ENCODE measurements at regions not wholly inside any gene's neighbourhood (a gene's known extent, or its start where the extent isn't known, plus 50 kb on each side); places are given as distances from the start of the nearest gene placed in this dataset.

DNA sequence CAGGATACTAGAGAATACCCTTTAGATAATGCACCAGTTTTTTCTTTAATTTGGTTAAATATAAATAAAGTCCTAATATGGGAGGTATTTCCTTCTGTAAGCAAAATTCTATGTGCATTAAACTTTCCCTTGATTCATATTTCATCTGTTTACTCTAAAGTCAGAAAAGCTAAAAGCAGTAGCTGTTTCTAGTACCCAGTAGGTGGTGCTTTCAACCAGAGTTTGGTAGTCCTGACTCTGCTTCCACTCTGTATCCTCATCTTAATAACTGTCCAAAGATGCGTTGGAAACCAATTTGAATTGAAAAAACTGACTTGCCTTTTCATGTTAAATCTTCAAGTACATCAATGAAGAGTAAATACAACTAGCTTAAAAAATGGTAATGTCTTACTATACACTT is 1065.2 kb downstream of the JRKL start:
- DNase-seq (ENCODE audit: low read depth): peak; percentile 12
- no peak overlapping the region for H3K4me3 ChIP-seq (ENCODE audit: low read depth, low read length)
- TF ChIP-seq, protein P1, sequence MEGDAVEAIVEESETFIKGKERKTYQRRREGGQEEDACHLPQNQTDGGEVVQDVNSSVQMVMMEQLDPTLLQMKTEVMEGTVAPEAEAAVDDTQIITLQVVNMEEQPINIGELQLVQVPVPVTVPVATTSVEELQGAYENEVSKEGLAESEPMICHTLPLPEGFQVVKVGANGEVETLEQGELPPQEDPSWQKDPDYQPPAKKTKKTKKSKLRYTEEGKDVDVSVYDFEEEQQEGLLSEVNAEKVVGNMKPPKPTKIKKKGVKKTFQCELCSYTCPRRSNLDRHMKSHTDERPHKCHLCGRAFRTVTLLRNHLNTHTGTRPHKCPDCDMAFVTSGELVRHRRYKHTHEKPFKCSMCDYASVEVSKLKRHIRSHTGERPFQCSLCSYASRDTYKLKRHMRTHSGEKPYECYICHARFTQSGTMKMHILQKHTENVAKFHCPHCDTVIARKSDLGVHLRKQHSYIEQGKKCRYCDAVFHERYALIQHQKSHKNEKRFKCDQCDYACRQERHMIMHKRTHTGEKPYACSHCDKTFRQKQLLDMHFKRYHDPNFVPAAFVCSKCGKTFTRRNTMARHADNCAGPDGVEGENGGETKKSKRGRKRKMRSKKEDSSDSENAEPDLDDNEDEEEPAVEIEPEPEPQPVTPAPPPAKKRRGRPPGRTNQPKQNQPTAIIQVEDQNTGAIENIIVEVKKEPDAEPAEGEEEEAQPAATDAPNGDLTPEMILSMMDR (IDR thresholded peaks at IDR 0.05; ENCODE audit: low read depth, low read length): no peak
- TF ChIP-seq POLR2A (IDR thresholded peaks at IDR 0.05; ENCODE audit: extremely low read depth, insufficient read length) (no peak), MYC (IDR thresholded peaks at IDR 0.05; ENCODE audit: low read depth, low read length) (no peak)
- TF ChIP-seq, protein P2, sequence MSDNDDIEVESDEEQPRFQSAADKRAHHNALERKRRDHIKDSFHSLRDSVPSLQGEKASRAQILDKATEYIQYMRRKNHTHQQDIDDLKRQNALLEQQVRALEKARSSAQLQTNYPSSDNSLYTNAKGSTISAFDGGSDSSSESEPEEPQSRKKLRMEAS (IDR thresholded peaks at IDR 0.05; ENCODE audit: low read depth, low read length): no peak

DNA sequence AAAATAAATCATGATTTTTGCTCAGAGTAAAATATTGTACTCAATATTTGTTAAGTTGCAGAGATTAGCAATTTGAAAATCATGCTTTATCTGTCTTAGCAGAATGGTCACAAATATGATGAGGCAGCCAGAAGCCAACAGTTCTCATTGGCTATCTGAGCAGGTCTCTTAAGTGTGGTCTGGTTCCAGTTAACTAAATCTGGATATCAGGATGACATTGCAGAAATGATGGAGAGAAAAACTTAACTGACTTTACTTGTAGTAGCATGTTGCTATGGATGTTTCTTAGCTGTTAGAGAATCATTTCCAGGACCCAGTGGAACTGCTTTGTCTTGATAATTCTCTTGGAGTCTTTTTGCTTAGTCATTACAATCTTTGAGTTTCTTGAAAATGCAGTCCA is 1070.3 kb downstream of the JRKL start:
- TF ChIP-seq, protein P1 (IDR thresholded peaks at IDR 0.05; ENCODE audit: low read depth, low read length): no peak
- TF ChIP-seq, protein P2 (IDR thresholded peaks at IDR 0.05; ENCODE audit: low read depth, low read length): no peak
- TF ChIP-seq MYC (IDR thresholded peaks at IDR 0.05; ENCODE audit: low read depth, low read length) (no peak), POLR2A (IDR thresholded peaks at IDR 0.05; ENCODE audit: extremely low read depth, insufficient read length) (no peak)
- DNase-seq (ENCODE audit: low read depth): no peak

DNA sequence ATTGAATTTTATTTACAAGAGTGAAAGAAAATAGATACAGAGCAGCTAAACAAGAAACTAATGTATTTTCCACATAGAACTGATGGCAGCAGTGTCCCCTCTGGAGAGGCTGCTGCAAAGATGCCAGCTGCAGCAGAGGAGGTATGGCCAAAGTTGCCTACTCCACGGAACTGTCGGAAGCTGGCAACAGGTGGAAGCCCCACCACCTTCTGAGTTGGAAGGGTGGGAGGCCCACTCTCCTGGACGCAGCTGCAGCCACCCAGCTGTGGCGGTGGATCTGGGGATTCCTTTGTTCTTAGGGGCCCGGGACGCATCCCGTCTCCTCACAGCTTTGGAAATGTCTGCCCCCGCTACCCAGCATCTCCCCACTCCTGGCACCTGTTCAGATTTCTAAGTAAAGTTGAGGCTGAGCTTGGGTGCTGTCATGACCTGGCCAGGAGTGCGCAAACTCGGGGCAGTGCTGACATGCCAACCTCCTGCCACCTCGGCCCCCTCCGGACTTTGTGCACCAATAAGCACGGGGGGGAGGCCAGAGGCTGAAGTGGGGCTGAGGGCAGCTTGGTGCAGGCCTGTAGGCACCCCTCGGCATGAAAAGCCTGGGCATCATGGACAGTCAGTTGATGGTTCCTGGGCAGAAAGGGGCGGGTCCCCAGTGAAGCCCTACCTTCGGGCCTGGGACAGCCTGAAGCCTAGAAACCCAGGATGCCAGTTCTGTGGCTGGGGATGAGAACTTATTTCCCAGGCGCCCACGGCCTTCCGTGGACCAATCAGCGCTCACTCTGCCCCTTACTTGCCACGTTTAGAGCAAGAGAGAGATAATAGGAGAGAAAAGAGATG is 1071.4 kb downstream of the JRKL start:
- H3K4me3 ChIP-seq (ENCODE audit: low read depth, low read length): no peak overlapping the region
- TF ChIP-seq, protein P1 (IDR thresholded peaks at IDR 0.05; ENCODE audit: low read depth, low read length): no peak
- TF ChIP-seq MYC (IDR thresholded peaks at IDR 0.05; ENCODE audit: low read depth, low read length): no peak
- TF ChIP-seq POLR2A (IDR thresholded peaks at IDR 0.05; ENCODE audit: extremely low read depth, insufficient read length): no peak
- TF ChIP-seq, protein P2 (IDR thresholded peaks at IDR 0.05; ENCODE audit: low read depth, low read length): no peak
- DNase-seq (ENCODE audit: low read depth): no peak

More for the DNA sequence above, 1070.3 kb downstream of the JRKL start:
- H3K4me3 ChIP-seq (ENCODE audit: low read depth, low read length): no peak overlapping the region

DNA sequence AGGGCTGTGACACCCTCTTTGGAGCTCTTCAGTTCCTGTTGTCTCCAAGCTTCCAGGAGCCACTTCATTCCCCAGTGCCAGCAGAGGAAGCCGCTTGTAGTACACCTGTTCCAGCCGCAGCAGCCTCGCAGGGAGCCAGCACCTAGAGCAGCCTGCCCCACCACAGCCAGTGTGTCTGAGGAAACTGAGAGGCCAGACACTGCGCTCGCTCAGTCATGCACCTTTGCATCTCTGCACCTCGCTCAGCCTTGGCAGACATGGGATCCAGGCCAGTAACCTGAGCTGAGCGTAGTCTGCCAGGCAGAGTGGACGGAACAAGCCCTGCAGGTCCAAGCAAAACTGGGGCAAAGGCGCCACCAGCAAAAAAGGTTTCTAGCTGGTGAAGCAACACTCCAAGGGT is 1072.1 kb downstream of the JRKL start:
- H3K4me3 ChIP-seq (ENCODE audit: low read depth, low read length): no peak overlapping the region
- no peak for DNase-seq (ENCODE audit: low read depth)
- TF ChIP-seq, protein P2 (IDR thresholded peaks at IDR 0.05; ENCODE audit: low read depth, low read length): no peak
- TF ChIP-seq MYC (IDR thresholded peaks at IDR 0.05; ENCODE audit: low read depth, low read length) (no peak), POLR2A (IDR thresholded peaks at IDR 0.05; ENCODE audit: extremely low read depth, insufficient read length) (no peak)
- TF ChIP-seq, protein P1 (IDR thresholded peaks at IDR 0.05; ENCODE audit: low read depth, low read length): no peak

DNA sequence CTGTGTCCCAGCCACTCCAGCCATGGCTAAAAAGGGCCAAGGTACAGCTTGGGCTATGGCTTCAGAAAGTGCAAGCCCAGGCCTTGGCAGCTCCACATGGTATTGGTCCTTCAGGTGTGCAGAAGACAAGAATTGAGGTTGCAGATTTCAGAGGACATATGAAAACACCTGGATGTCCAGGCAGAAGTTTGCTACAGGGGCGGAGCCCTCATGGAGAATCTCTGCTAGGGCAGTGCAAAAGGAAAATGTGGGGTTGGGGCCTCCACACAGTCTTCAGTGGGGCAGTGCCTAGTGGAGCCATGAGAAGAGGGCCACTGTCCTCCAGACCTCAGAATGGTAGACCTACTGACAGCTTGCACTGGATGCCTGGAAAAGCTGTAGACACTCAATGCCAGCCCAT is 1074.1 kb downstream of the JRKL start:
- TF ChIP-seq MYC (IDR thresholded peaks at IDR 0.05; ENCODE audit: low read depth, low read length): no peak
- TF ChIP-seq, protein P2 (IDR thresholded peaks at IDR 0.05; ENCODE audit: low read depth, low read length): no peak
- TF ChIP-seq, protein P1 (IDR thresholded peaks at IDR 0.05; ENCODE audit: low read depth, low read length): no peak
- TF ChIP-seq POLR2A (IDR thresholded peaks at IDR 0.05; ENCODE audit: extremely low read depth, insufficient read length): no peak
- no peak for DNase-seq (ENCODE audit: low read depth)
- H3K4me3 ChIP-seq (ENCODE audit: low read depth, low read length): no peak overlapping the region

All from NB4 (cell line).